SK-N-SH (cell line): ENCODE measurements at regions not wholly inside any gene's neighbourhood (a gene's known extent, or its start where the extent isn't known, plus 50 kb on each side); places are given as distances from the start of the nearest gene placed in this dataset.
"Not testable (repeated sequence)": the region's sequence is repeated elsewhere in the genome, so short reads cannot be mapped to it uniquely, and the experiment has no call there.

Source experiments
- CTCF ChIA-PET: fragments of 300-600, 350-600 bp; formaldehyde crosslinking; extraction: SDS; loops from one replicate; lab custom pipeline; 2021; lab: Yijun Ruan, JAX
- POLR2A ChIA-PET: fragments of 350-600 bp; sonication (Branson Sonifier 250); formaldehyde crosslinking; extraction: SDS; loops from one replicate; lab custom pipeline; 2020; ENCODE audit warnings: antibody characterized with exemption, inconsistent platforms; lab: Yijun Ruan, JAX
- DNase-seq: peaks from one replicate; pipeline ENCODE4 v3.0.0; 2012
- H2AFZ ChIP-seq: fragments of 200-600 bp; sonication (generic); 2 replicates; pipeline ENCODE4 v1.8.1; 2016; ENCODE audit warnings: antibody characterized with exemption, mild to moderate bottlenecking, low read depth
- H3F3A ChIP-seq: fragments of 200-600 bp; sonication (generic); replicated peaks from 2 replicates; pipeline ENCODE3; 2016; ENCODE audit warnings: antibody characterized with exemption, mild to moderate bottlenecking; ENCODE audit not compliant: insufficient read depth
- H3K27ac ChIP-seq, 2 experiments: fragments of 200-500 bp in 1 of 2; fragments of 200-600 bp in 1 of 2; sonication (Bioruptor generic) in 1 of 2; sonication (generic), shearing (Covaris generic) in 1 of 2; 2 replicates each; pipeline versions ENCODE4 v1.5.1 to v1.6.1; 2014 to 2016; ENCODE audit warnings: low read depth in 2 of 2, inconsistent platforms in 1 of 2, low read length in 1 of 2, mild to moderate bottlenecking in 1 of 2, mixed read lengths in 1 of 2
- H3K27me3 ChIP-seq: fragments of 200-600 bp; sonication (generic), shearing (Covaris generic); 2 replicates; pipeline ENCODE4 v1.6.1; 2016; ENCODE audit warnings: mixed run types; ENCODE audit not compliant: insufficient read depth
- H3K36me3 ChIP-seq, 2 experiments: fragments of 200-500 bp in 1 of 2; fragments of 200-600 bp in 1 of 2; sonication (Bioruptor generic) in 1 of 2; sonication (generic) in 1 of 2; replicated peaks in 1 of 2; 2 replicates each; pipeline versions ENCODE3 to v1.5.1; 2014 to 2016; ENCODE audit warnings: low read length in 1 of 2, mild to moderate bottlenecking in 1 of 2; ENCODE audit not compliant: insufficient read depth in 2 of 2, control insufficient read depth in 1 of 2
- H3K4me1 ChIP-seq, 2 experiments: fragments of 200-500 bp in 1 of 2; fragments of 200-600 bp in 1 of 2; sonication (Bioruptor generic) in 1 of 2; sonication (generic), shearing (Covaris generic) in 1 of 2; 2 replicates each; pipeline versions ENCODE4 v1.5.1 to v1.6.1; 2014 to 2016; ENCODE audit warnings: low read depth in 1 of 2, low read length in 1 of 2, mixed run types in 1 of 2; ENCODE audit not compliant: insufficient read depth in 2 of 2, control insufficient read depth in 1 of 2
- H3K4me2 ChIP-seq: fragments of 200-600 bp; sonication (generic), shearing (Covaris generic); 2 replicates; pipeline ENCODE4 v1.6.1; 2017; ENCODE audit warnings: mixed run types
- H3K4me3 ChIP-seq, 2 experiments: fragments of 200-500 bp in 1 of 2; fragments of 200-600 bp in 1 of 2; sonication (Bioruptor generic) in 1 of 2; sonication (generic), shearing (Covaris generic) in 1 of 2; 2 replicates each; pipeline versions ENCODE4 v1.5.1 to v1.8.1; 2014 to 2016; ENCODE audit warnings: low read depth in 2 of 2, inconsistent platforms in 1 of 2, low read length in 1 of 2, mild to moderate bottlenecking in 1 of 2, mixed read lengths in 1 of 2, moderate library complexity in 1 of 2
- H3K79me2 ChIP-seq: fragments of 200-600 bp; sonication (generic); 2 replicates; pipeline ENCODE4 v1.8.1; 2017; ENCODE audit warnings: mild to moderate bottlenecking; ENCODE audit not compliant: insufficient read depth
- H3K9ac ChIP-seq: fragments of 200-600 bp; sonication (generic); 2 replicates; pipeline ENCODE4 v1.6.1; 2017; ENCODE audit warnings: mixed run types
- H3K9me2 ChIP-seq: fragments of 200-600 bp; sonication (generic); 2 replicates; pipeline ENCODE4 v1.6.1; 2017; ENCODE audit warnings: mixed run types
- H3K9me3 ChIP-seq: fragments of 200-600 bp; sonication (generic); 2 replicates; pipeline ENCODE4 v1.6.1; 2017; ENCODE audit warnings: mixed run types, mild to moderate bottlenecking, moderate library complexity
- H4K20me1 ChIP-seq: fragments of 200-600 bp; sonication (generic); 2 replicates; pipeline ENCODE4 v1.6.1; 2017; ENCODE audit warnings: mild to moderate bottlenecking, mixed run types; ENCODE audit not compliant: insufficient read depth
- CHD2 ChIP-seq: fragments of 150-350 bp; IDR thresholded peaks from 2 replicates; pipeline ENCODE4 v1.6.1; 2018; ENCODE audit warnings: low read length; ENCODE audit not compliant: partially characterized antibody
- ELF1 ChIP-seq: IDR thresholded peaks from 2 replicates; pipeline ENCODE4 v1.4.0; 2012
- FOXJ3 ChIP-seq: sonication (generic); formaldehyde crosslinking; IDR thresholded peaks from 2 replicates; pipeline ENCODE4 v1.5.1; 2020; ENCODE audit warnings: mild to moderate bottlenecking, missing genetic modification reagents
- JUND ChIP-seq: IDR thresholded peaks from 2 replicates; pipeline ENCODE4 v1.4.0; 2012
- POLR2AphosphoS5 ChIP-seq: IDR thresholded peaks from 2 replicates; pipeline ENCODE4 v1.6.1; 2012; ENCODE audit warnings: low read depth, low read length
- SMC3 ChIP-seq: IDR thresholded peaks from 2 replicates; pipeline ENCODE4 v1.6.1; 2012; ENCODE audit warnings: low read depth, low read length, improper control_type of control experiment
- WGBS: methylation state at CpG from one replicate; pipeline ENCODE4 v1.1.6; 2017; ENCODE audit warnings: low lambda C conversion rate; 5-methylcytosine and 5-hydroxymethylcytosine counted together
- TF ChIP-seq, protein P1 (sequence below): IDR thresholded peaks from 2 replicates; pipeline ENCODE4 v1.4.0; 2012; ENCODE audit warnings: low read depth, borderline replicate concordance
- TF ChIP-seq, protein P2 (sequence below): fragments of 150-350 bp; IDR thresholded peaks from 2 replicates; pipeline ENCODE4 v1.6.1; 2016; ENCODE audit warnings: mild to moderate bottlenecking, low read depth, low read length

DNA sequence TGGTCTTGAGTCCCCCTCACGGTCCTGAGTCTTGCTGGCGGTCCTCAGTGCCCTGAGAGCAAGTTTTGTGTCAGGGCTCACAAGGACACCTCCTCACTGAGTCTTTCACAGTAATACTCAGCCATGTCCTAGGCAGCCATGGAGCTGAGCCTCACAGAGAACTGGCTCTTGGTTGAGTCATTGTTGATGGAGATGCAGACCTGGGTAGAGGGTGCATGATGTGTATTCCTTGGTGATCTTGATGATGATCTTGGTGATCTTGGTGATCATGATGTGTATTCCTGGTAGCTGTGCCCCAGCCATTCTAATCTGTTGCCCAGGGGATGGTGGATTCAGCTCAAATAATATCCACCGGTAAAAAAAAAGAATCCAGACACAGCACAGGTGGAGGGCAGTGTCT is 495.4 kb downstream of the TMEM121 start (continued):
- TF ChIP-seq, protein P1, sequence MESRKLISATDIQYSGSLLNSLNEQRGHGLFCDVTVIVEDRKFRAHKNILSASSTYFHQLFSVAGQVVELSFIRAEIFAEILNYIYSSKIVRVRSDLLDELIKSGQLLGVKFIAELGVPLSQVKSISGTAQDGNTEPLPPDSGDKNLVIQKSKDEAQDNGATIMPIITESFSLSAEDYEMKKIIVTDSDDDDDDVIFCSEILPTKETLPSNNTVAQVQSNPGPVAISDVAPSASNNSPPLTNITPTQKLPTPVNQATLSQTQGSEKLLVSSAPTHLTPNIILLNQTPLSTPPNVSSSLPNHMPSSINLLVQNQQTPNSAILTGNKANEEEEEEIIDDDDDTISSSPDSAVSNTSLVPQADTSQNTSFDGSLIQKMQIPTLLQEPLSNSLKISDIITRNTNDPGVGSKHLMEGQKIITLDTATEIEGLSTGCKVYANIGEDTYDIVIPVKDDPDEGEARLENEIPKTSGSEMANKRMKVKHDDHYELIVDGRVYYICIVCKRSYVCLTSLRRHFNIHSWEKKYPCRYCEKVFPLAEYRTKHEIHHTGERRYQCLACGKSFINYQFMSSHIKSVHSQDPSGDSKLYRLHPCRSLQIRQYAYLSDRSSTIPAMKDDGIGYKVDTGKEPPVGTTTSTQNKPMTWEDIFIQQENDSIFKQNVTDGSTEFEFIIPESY = no peak
- TF ChIP-seq CHD2 = no peak
- TF ChIP-seq ELF1 = no peak
- TF ChIP-seq JUND = no peak

DNA sequence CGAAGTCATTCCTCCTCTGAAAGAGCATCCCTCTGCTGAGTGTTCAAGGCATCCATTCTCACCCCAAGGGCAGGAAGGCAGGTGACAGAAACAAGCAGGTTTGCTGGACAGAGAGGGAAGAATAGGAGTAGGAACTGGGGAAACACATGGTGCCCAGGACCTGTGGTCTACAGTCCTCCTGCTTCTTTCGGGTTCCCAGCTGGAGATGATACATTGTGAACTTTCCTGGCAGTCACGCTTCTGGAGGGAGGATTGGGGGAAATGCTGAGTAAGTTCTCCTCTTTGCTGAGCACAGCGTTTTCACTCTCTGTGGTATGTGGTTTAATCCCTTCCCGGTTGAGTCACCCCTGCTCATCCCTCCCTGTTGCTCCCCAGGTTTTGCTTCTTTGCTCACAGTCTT is 496.3 kb downstream of the TMEM121 start:
- H3F3A ChIP-seq, H3K27me3 ChIP-seq, H3K9me3 ChIP-seq, H2AFZ ChIP-seq, H3K4me2 ChIP-seq, POLR2A ChIA-PET, H3K4me1 ChIP-seq, H4K20me1 ChIP-seq, H3K79me2 ChIP-seq, H3K27ac ChIP-seq, H3K9me2 ChIP-seq, DNase-seq, H3K4me3 ChIP-seq, H3K36me3 ChIP-seq, CTCF ChIA-PET, H3K9ac ChIP-seq: not testable (repeated sequence)
- 3% methylated on average over 3 of the region's 5 CpGs for WGBS

DNA sequence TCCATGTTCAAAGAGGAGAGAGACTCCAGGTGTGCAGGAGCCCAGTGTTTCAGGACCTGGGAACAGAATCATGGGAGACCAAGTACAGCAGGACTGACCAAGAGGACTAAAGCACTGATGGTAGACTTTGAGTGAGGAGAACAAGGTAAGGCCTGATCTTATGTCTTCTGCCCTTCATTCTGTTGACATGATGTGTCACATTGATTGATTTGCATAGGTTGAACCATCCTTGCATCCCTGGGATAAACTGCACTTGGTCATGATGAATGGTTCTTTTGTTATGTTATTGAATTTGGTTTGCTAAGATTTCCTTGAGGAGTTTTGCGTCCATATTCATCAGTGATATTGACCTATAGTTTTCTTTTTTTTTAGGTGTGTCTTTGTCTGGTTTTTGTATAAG is 497.0 kb downstream of the TMEM121 start:
- Histone ChIP-seq H3K79me2 (no peaks in the 10 kb centered on the region), H4K20me1 (no peaks in the 10 kb centered on the region), H3K4me1 (no peaks in the 10 kb centered on the region), H3K4me2 (no peak overlapping the region), H3K27me3 (no peaks in the 10 kb centered on the region; the same call in 1 of the 2 replicates), H3F3A (no peaks in the 10 kb centered on the region), H3K9ac (no peak overlapping the region), H3K9me2 (no peaks in the 10 kb centered on the region), H3K36me3 (no peaks in the 10 kb centered on the region), H3K9me3 (no peaks in the 10 kb centered on the region), H3K4me3 (no peak overlapping the region), H3K27ac (no peak overlapping the region), H2AFZ (no peak overlapping the region)
- DNase-seq = no peak
- 4% methylated on average over 1 of the region's 1 CpG for WGBS
- ChIA-PET CTCF (no interaction called here), POLR2A (no interaction called here)
- TF ChIP-seq POLR2AphosphoS5 = no peak
- TF ChIP-seq FOXJ3 (CRISPR knock-in tag) = no peak
- TF ChIP-seq CHD2 = no peak
- TF ChIP-seq, protein P2, sequence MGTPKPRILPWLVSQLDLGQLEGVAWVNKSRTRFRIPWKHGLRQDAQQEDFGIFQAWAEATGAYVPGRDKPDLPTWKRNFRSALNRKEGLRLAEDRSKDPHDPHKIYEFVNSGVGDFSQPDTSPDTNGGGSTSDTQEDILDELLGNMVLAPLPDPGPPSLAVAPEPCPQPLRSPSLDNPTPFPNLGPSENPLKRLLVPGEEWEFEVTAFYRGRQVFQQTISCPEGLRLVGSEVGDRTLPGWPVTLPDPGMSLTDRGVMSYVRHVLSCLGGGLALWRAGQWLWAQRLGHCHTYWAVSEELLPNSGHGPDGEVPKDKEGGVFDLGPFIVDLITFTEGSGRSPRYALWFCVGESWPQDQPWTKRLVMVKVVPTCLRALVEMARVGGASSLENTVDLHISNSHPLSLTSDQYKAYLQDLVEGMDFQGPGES = no peak
- TF ChIP-seq SMC3 = no peak
